ENCODE measurements at regions not wholly inside any gene's neighbourhood (a gene's known extent, or its start where the extent isn't known, plus 50 kb on each side); places are given as distances from the start of the nearest gene placed in this dataset.

DNA sequence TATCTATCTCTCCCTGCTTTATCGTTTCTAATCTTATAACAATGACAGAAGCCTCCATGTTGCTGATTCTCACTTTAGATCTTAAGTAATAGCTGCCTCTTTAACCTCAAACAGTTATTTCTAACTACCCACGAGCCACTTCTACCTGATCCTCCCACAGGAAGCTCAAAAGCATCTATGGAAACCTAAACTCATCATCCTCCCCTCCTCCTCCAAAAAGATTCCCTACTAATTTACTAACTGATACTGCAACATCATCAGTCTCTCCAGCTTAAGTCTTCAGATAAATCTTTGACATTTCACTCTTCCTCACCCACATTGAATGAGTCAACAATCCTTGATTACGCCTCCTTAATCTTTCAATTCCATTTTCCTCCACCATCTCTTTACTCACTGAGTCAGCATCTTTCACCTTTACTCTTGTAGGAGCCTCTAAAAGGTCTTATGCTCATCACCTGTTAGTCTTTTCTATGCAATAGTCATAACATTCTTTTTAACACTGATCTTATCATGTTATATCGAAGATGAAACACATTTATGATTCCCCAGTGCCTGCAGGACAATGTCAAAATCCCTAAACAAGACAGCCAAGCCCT is 526.7 kb upstream of the CDH4 start:
- no peak for DNase-seq

DNA sequence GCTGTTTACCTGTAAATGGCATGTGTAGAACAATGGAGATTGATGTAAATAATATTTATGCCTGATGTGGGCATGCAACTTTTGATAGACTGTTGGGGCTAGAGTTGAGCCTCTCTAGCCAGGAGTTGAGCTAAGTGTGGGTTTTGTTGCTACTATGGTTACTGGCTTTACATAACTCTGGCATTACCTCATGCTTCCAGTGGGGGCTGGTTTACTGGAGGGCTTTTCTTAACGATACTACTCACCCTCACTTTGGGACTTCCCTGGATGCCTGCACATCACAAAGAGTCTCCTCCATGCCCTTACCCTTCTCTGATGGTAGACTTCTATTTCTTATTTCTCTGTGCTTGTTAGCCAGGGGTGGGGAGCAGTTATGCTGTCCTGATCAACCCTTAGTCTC is 524.6 kb upstream of the CDH4 start:
- DNase-seq, result no peak

DNA sequence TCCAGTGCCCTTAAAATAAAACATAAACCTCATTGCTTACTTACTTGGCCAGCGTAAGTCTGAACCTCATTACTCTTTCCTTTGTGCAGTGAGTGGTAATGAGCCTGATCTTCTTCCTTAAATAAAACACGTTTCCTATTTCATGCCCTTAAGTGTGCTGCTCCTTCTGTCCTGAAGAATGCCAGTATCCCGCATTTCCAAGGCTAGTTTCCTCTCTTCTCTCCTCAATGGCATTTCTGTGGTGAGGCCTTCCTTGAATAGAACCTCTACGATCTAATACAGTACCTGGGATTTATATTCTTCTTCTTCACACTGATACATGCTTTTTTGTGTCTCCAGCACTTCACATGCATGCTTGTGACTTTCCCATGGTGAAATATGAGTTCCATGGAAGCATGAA is 523.4 kb upstream of the CDH4 start:
- no peak for DNase-seq

DNA sequence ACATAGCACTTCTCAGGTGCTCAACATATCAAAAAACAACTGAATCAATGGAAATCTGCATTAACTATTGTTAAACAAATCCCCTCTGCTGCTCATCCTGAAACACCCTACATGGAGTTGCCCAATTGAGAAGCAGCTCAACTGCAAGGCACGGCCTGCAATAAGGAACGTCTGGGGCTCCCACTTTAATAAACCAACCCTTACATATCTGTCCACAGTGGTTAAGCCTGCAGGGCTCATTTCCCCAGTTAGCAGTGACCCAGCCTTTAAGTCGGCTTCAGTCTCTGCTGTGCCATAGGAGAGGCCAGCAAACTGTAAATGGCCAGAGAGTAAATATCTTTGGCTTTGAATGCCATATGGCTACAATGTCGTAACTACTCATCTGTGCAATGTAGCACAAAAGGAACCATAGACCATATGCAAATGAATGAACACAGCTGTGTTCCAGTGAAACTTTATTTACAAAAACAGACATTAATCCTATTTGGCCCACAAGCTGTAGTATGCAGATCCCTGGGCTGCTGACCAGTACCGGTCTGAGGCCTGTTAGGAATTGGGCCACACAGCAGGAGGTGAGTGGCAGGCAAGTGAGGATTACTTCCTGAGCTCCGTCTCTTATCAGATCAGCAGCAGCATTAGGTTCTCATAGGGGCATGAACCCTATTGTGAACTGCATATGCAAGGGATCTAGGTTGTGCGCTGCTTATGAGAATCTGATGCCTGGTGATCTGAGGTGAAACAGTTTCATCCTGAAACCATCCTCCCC is 522.7 kb upstream of the CDH4 start:
- DNase-seq, result no peak

DNA sequence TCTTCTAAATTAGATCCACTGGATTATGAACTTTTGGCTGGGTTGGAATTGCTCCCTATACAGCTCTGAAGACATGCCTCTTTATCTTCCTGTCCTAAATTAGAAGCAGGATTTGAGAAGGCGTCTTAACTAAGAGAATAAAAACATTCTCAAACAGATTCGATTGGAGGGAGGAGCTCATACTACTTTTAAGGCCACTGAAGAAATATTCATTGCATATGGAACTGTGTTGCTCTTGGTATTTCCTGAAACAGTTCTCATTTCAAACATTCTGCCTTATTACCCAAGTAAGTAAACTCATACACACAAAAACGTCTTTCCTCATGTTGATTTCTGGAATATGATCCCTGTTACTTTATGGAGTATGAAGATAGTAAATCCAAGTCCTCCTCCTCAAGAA is 519.7 kb upstream of the CDH4 start:
- no peak for DNase-seq

DNA sequence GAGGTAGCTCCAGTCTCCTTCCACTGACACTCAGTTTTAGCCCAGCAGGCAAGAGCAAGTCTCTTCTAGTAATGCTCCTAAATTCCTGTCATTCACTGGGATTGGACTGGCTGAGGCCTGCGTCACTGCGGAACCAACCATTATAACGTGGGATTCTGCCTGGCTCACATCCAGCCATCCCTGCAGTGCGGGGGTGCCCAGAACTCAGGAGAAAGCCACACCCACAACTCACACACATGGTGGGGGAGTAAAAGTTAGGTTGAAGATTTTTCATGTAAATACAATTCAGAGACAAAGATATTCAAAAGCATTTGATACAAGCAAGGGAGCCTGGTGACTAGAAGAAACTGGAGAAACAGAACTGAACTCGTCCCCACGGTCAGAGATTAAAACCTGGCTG is 504.0 kb upstream of the CDH4 start:
- no peak for DNase-seq

DNA sequence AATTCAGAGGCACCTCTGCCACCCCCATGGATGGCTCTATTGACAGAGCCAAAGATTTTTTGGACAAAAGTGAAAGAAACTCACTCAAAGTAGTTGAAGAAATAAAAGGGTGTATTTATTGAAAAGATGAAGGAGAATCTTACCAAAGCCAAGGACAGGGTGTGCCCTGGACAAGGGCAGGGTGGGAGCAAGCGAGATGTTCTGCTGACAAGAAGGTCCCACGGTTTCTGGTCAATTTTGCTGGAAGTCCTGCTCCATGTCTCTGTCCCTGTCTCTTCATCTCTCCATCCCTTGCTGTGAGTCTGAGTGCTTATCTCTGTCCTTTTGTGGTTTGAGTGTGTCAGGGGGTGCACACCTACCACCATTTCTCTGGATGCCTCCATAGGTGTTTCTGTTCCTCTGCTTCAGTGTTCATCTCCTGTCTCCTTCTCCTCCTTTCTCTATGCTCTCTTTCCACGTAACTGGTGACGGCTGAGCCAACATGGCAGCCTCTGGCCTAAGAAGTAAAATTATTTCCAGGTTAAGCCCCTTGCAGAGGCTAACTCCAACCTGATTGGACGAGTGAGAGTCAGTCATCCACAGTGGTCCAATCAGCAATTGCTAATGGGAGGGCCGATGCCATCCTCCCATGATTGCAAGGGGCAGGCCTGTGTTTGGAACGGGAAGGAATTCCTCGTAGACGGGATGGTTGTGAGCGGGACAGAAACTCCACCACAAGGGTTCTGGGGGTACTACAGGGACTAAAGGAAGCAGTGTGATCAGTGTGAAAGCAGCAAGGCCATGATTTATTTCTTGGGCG is 502.1 kb upstream of the CDH4 start:
- DNase-seq, result no peak

DNA sequence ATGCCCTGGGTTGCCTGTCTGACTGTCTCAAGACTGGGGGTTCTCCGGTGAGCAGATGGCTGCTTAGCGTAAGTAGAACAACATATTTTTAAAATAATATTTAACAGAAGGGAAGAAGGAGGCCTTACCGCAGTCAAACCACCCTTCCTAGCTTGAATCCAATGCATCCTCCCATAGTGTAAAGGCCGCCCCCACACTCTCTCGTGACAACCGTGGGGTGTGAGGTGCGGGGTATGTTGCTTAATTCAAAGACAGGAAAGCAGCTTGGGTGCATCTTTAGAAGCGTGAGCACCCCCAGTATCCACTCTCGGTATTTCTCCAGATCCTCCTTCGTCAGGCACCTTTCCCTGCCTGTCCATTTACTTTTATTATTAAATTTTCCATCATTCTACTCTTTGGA is 501.2 kb upstream of the CDH4 start:
- no peak for DNase-seq

DNA sequence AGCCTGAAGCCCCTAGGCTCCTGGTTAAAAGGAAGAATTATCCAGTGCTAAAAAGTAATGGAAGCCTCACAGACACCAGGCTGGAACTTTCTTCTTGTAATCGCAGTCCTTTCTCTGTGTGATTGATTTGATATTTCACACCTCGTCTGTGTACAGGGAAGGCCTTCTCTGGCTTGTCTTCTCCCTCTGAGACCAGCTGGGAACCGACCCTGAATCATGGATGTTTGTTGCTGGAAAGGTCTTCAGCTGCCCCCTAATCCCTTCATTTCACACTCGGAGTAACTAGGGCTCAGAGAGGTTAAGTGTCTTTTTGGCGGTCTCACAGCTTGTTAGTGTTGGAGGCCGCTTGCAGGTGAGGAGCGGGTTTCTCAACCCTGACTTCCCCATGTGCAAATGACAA is 500.2 kb upstream of the CDH4 start:
- DNase-seq, result no peak

DNA sequence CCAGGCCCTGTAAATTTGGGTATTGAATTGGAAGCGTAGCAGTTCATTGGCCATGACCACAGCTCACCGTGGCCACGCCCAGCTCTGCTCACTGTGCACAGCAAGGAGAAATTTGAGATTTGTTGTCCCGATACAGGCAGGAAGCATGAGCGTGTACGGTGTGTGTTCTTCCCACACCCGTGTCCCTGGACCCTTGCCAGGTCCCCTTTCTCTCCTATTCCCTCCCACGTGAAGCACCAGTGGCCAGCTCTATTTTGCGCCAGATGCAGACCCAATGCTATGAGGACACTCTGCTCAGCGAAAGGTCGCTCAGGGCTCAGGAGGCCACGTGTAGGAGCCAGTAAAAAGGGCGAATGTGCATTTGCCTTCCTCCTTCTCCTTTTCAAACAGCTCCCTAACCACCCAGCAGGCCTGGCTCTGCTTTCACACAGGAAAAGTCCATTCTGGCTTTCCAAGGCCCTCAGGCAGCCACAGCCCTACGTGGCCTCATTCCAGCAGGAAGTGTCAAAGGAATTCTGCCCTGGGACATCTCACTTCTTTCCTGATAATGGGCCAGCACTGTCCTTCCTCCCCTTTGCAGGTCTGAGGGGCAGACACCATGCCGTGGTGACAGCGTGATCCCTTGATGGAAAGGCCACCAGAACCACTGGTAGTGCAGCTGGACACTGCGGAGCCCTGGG is 499.2 kb upstream of the CDH4 start:
- DNase-seq, result no peak

DNA sequence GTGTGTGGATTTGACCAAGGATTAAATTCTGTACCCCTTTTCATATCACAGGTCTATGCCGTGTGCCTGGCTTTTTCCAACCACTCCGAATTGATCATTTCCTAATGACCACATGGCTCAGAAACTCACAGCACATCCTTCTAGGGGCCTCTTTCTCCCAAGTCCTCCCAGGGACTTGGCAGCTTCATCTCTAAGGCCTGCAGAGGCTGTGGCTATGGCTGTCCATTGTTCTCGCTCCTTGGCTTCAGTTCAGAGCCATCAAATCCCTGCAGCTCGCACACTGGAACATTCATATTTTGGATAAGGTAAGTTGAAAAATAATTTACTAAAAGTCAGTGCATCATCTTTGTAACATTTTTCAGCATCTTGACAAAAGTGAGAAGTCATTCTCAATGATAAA is 497.2 kb upstream of the CDH4 start:
- no peak for DNase-seq

DNA sequence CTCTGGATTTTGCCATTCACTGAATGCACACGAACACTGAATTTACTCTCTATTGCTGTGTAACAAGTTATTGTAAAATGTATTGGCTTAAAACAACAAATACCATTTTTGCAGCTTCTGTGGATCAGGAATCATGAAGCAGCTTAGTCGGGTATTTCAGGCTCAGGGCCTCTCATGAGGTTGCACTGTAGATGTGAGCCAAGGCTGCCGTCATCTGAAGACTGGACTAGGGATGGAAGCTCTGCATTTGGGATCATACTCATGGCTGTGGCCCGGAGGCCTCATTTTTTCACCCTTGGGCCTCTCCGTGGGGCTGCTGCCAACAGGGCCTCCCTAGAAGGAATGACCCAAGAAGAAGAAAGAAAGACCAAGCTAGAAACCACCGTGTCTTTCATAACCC is 492.4 kb upstream of the CDH4 start:
- no peak for DNase-seq

DNA sequence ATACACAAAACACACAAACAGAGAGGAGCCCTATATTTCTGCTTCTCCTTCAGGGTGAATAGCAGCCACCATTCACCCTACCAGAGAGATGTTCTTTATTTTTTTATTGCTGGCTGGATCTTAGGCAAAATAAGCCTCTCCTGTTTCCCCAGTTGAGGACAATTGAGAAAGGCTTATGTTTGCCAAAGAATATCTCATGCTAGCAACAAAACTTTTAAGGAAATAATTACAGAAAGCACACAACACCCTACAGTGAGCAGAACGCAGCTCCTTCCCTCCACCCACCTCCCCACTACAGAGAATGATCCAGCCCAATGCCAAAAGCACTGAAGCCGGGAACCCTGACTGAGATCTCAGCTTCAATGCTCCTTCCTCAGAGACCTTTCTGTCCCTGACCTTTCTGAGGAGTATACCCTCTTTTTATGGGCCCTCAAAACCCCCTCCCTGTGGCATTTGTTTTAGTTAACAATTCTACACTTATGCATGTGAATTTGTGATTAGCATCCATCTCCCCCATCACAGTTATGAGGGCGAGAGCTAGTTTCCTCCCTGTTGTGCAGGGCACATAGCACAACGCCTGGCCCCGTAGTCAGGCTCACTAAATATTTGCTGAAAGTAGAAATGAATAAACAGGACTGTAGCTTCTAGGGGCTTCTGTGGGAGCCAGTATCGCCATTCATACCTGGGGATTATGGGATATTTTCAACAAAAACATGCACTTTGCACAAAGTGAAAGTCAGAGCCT is 491.6 kb upstream of the CDH4 start:
- no peak for DNase-seq

DNA sequence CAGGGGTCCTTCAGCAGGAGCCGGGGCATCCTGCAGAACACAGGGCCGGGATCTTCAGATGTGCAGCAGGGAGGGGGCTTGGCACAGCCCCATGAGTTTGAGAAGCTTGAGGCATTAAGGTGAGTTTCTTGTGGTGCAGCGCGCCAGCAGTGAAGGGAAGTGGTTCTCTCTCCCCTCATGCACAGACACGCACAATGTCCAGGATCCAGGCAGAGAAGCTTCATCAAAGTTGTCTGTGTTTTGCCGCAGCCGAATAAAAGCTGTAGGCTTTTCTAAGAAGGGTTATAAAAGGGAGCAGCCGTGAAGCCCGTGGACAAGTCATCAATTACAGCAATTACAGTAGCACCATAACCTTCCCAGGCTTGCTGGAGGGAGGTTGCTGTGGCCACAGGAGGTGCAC is 491.0 kb upstream of the CDH4 start:
- DNase-seq, result no peak

DNA sequence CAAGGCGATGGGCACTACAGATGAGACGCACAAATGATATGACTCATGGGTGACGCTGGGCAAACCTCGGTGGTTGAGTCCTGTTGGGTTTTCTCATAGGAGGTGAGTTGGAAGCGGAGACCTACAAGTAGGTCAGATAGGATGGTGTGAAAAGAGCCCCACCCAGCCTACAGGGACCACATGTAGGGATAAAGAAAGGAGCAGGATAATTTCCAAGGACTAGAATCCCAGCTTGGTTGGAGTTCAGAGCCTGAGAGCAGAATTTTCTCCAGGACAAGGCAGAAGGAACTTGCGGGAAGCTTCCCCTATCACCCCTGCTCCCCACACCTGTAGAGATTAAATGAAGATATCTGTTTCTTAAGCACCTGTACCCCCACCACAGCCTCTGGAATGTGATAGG is 489.7 kb upstream of the CDH4 start:
- no peak for DNase-seq

DNA sequence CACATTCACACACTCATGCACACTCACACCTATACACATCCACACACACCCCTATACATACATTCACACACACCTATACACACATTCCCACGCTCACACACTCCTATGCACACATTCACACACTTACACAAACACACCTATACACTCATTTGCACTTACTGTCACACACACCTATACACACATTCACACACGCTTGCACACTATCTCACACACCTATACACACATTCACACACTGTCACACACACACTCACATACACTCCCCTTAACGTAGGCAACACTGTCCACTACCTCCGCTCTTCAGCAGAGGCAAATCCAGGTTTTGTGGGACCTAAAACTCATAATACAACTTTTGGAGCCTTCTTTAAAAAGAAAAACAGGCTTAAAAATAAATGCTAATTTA is 487.7 kb upstream of the CDH4 start:
- DNase-seq, result no peak

DNA sequence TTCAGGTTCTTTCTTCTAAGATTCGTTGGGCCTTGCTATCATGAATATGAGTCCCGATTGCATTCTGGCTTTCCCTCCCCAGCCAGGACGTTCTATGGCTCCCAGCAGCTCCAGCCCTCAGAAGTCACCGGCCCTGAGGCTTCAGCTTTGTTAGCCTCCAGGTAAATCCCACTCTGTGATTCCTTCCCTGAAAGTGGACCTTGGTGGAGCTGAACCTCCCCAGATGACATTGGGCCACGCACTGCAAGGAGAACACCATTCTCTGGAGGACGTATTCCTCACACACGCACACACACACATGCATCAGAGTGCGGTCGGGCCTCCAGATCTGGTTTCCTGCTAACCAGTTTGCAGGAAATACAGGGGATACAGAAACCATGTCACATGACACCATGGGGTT is 487.3 kb upstream of the CDH4 start:
- DNase-seq, result no peak

DNA sequence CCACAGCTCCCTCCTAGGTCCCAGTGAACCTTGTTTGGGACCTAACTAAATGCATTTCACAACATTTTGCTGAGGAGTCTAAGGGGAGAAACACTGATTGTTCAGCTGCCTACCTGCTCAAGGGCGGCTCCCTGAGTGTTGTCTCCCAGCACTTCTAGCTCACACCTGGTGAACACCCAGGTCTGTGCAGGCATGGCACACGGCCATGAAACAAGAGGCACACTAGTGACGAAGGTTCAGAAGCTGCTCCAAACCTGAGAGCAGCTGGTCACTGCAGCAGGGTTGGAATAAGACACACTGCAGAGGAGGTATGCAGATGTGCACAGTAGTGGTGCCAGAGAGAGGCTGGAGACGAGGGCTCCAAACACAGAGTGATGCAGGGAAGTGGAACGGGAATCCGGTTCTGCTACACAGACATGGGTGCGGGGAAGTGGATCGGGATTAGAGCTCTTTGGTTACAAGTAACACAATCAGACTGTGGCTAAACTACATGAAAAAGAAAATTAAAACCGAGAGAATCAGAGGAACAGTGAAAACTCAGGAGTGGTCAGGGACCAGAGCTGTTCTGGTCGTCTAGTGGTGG is 486.1 kb upstream of the CDH4 start:
- no peak for DNase-seq

DNA sequence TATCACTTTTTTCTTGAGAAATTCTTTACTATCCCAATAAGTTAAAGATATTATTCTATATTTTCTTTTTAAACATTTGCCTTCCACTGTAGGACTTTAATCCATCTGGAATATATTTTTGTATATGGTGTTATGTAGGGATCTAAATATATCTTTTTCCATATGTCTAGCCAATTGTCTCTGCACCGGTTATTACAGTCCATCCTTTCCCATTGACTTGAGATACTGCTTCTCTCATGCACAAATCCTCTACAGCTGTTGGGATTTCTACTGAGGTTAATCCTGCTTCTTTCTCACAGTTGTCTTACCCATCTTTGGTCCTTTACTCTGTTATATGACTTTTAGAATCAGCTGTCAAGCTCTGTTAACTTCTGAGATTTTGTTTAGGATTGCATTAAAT is 483.8 kb upstream of the CDH4 start:
- DNase-seq, result no peak

DNA sequence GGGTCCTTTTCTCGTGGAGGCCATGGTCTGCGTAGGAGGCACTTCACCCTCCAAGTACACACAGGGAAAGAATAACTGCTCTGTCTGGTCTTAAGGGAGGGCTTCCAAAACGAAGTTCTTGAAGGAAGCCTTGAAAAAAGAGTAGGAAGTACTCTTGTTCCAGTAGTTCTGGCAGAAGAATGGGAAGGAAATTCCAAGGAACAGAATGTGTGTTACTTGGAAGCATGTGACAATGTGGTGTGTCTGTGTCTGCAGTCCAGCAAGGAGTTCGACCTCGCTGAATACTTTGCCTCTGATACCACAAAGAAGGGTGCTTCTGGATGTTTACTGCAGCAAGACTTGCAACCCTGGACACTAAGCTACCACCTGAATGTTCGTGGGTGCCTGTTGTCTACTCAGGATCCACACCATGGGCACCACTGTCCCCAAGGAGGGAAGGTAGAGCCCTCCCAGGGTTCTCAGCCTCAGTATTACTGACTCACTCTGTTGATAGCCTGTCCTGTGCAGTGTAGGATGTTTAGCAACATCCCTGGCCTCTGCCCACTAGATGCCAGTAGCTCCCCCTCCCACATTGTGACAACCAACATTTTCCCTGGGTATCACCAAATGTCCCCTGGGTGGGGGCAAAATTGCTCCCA is 471.6 kb upstream of the CDH4 start:
- no peak for DNase-seq

DNA sequence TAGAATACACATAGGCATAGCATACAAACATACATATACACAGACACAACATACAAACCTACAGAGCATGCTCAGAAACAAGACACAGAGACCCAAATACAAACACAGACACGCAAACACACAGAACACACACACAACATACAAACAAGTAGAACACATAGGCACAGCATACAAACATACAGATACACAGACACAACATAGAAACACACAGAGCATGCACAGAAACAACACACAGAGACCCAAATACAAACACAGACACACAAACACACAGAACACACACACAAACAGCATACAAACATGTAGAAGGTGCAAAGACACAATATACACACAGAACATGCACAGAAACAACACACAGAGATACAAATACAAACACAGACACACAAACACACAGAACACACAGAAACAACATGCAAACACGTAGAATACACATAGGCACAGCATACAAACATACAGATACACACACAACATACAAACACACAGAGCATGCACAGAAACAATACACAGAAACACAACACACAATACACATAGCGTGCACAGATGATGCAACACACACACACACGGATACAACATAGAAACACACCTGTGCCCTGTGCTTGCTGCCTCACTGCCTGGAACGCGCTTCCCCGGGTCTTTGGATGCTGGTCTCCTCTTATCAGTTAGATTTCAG is 469.0 kb upstream of the CDH4 start:
- no peak for DNase-seq

DNA sequence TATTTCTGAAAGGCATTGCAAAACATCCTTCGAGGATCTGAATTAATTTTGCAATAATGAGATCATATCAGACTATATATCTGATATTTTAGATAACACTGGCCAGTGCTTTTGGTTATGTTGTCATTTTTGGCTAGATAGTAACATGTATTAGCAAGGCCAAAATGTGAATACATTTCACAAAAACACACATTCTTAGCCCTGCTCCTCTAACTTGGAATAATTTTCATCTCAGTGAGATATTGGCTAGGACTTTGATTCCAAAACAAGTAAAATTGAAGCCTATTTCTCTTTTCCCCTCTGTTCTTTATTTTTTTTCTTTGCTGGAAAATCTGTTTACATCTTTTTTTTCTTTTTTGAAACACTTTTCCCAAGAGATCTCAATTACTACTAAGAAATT is 466.8 kb upstream of the CDH4 start:
- no peak for DNase-seq

Data from NCI-H2081 treated with DMSO at 0.1 percent for 48 hours (cell line).